T-cell (primary cell): ENCODE measurements at regions not wholly inside any gene's neighbourhood (a gene's known extent, or its start where the extent isn't known, plus 50 kb on each side); places are given as distances from the start of the nearest gene placed in this dataset.

Experiments used
- ATAC-seq, 4 experiments: fragments of 200-7000 bp in 3 of 4; fragments of 150-1000 bp in 1 of 4; cut with Tn5 transposase; replicated peaks in 1 of 4; 1 replicate in 3 of 4; 2 replicates in 1 of 4; pipeline ENCODE4 v1.10.0; 2021; ENCODE audit warnings: moderate library complexity in 3 of 4, mild to moderate bottlenecking in 2 of 4, moderate number of reproducible peaks in 1 of 4
- CTCF ChIA-PET, 2 donors: fragments of 300-600 bp; sonication (Branson Sonifier 250); formaldehyde crosslinking; loops; one replicate each; lab custom pipeline; 2022; ENCODE audit warnings: antibody characterized with exemption in 2 of 2; lab: Charles Lee
- POLR2A ChIA-PET, 2 donors: fragments of 300-600 bp; sonication (Branson Sonifier 250); formaldehyde crosslinking; loops; one replicate each; lab custom pipeline; 2022; ENCODE audit warnings: antibody characterized with exemption in 2 of 2; lab: Charles Lee
- DNase-seq, 35 experiments: peaks; one replicate each; pipeline versions ENCODE4 v3.0.0 to v3.0.0-alpha.2; 2013 to 2023
- H3K27ac ChIP-seq: one replicate; pipeline ENCODE4 v1.5.1; 2013; ENCODE audit warnings: low read length
- H3K27me3 ChIP-seq, 2 experiments: replicated peaks in 1 of 2; 1 replicate in 1 of 2; 2 replicates in 1 of 2; pipeline versions ENCODE4 v1.6.1 to v1.7.0; 2013; ENCODE audit warnings: low read length in 1 of 2, mixed read lengths in 1 of 2; ENCODE audit not compliant: control insufficient read depth in 2 of 2, insufficient read depth in 2 of 2; ENCODE audit errors: extremely low read depth in 1 of 2
- H3K36me3 ChIP-seq, 2 donors: 1 replicate in 1 of 2; 2 replicates in 1 of 2; pipeline versions ENCODE4 v1.6.1 to v1.7.0; 2013; ENCODE audit warnings: low read length in 1 of 2; ENCODE audit not compliant: control insufficient read depth in 2 of 2, insufficient read depth in 1 of 2; ENCODE audit errors: extremely low read depth in 1 of 2
- H3K4me1 ChIP-seq, 2 experiments: 1 replicate in 1 of 2; 2 replicates in 1 of 2; pipeline versions ENCODE4 v1.6.1 to v1.7.0; 2013; ENCODE audit warnings: low read length in 2 of 2, mixed read lengths in 1 of 2; ENCODE audit not compliant: insufficient read depth in 2 of 2, control insufficient read depth in 1 of 2; ENCODE audit errors: extremely low read depth in 1 of 2
- H3K4me3 ChIP-seq, 2 donors: 1 replicate in 1 of 2; 2 replicates in 1 of 2; pipeline versions ENCODE4 v1.5.1 to v1.7.0; 2013; ENCODE audit warnings: mild to moderate bottlenecking in 2 of 2, low read length in 1 of 2, moderate library complexity in 1 of 2; ENCODE audit not compliant: control insufficient read depth in 1 of 2; ENCODE audit errors: extremely low read depth in 1 of 2
- H3K9me3 ChIP-seq: 2 replicates; pipeline ENCODE4 v1.7.0; 2013
- H3K27ac Mint-ChIP-seq, 2 donors: one replicate each; pipeline ENCODE4 v1.8.0; 2020 to 2021; ENCODE audit warnings: mild to moderate bottlenecking in 2 of 2, mixed read lengths in 2 of 2
- H3K27me3 Mint-ChIP-seq, 2 donors: one replicate each; pipeline ENCODE4 v1.8.0; 2021 to 2022; ENCODE audit warnings: mixed read lengths in 2 of 2
- H3K36me3 Mint-ChIP-seq: one replicate; pipeline ENCODE4 v1.8.0; 2021; ENCODE audit warnings: mixed read lengths
- H3K4me1 Mint-ChIP-seq, 3 donors: one replicate each; pipeline ENCODE4 v1.8.0; 2020 to 2022; ENCODE audit warnings: mixed read lengths in 3 of 3, mild to moderate bottlenecking in 1 of 3
- H3K4me3 Mint-ChIP-seq, 3 donors: one replicate each; pipeline ENCODE4 v1.8.0; 2020 to 2022; ENCODE audit warnings: mild to moderate bottlenecking in 3 of 3, mixed read lengths in 3 of 3, moderate library complexity in 3 of 3
- H3K9me3 Mint-ChIP-seq, 3 donors: one replicate each; pipeline ENCODE4 v1.8.0; 2020 to 2022; ENCODE audit warnings: mixed read lengths in 3 of 3
- WGBS: methylation state at CpG from one replicate; pipeline ENCODE4 v1.1.5; 2013; ENCODE audit warnings: missing lambda C conversion rate; ENCODE audit not compliant: insufficient coverage; 5-methylcytosine and 5-hydroxymethylcytosine counted together

DNA sequence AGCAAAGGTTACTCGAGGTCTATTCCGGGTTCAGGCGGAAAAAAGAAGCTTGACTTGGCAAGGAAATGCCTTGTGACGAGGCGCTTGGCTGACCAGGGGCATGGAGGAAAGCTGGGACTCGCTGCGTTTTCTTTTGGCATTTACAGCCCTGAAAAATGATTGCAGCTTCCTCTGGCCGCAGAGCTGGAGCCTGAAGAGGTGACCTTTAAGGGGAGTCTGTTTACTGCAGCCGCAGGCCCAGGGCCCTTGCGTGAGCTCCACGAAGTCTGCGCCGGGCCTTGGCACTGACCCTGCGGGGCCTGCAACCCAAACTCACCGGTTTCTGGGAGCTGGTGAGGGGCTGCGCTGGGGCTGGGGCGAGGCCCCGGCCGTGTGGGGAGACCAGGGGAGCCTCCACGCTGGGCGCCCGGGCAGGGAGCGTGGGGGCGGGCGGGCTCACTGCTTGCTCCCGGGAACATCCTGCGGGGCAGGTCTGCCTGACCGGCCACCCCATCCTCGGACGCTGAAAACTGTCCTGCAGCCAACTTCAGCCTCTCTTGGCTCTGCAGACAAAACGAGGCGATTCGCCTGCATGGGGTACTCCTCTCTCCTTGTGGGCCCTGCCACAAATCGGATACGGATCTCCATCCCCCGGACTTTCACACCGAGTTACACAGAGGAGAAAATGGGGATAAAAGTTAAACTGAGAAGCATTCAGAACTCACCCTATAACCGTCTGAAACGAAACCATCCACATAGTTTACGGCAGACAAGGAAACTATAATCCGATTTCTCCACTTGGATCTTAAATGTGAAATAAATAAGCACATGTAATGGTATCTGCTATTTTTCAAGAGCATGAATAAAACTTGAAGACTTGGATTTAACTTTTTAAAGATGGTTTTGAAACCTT lies 206.3 kb upstream of the FOXF1 start:
- ATAC-seq, result no peak
- Histone ChIP-seq H3K4me3 (no peak overlapping the region), H3K36me3 (no peaks in the 10 kb centered on the region), H3K27ac (no peak overlapping the region), H3K9me3 (no peaks in the 10 kb centered on the region), H3K27me3 (peaks cover 7 to 24% of the 10 kb centered on the region in 2 experiments), H3K4me1 (no peaks in the 10 kb centered on the region)
- Mint-ChIP-seq H3K27me3 (peaks cover 45% of the 10 kb centered on the region in 2 donors), H3K4me1 (peaks cover 0 to 5% (median 0%) of the 10 kb centered on the region in 3 donors), H3K27ac (no peak overlapping the region), H3K9me3 (no peaks in the 10 kb centered on the region), H3K4me3 (no peak overlapping the region), H3K36me3 (no peaks in the 10 kb centered on the region)
- 85% methylated on average over 30 of the region's 41 CpGs for WGBS
- ChIA-PET POLR2A (no interaction called here), CTCF (no interaction called here)
- DNase-seq, result no peak

DNA sequence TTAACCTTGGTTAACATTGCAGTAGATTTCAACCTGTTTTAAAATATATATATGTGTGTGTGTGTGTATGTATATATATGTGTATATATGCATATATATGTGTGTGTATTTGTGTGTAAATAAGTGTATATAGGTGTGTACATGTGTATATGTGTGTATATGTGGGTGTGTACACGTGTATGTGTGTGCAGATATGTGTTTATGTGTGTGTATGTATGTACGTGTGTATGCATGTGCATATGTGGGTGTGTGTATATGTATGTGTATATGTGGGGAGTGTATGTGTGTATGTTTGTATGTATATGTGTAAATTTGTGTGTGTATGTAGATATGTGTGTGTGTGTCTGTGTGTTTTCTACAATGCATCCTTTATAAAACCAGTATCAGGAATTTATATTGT lies 205.5 kb upstream of the FOXF1 start:
- POLR2A ChIA-PET, result no interaction called here
- H3K27me3 ChIP-seq, result peaks cover 6 to 24% of the 10 kb centered on the region in 2 experiments
- Mint-ChIP-seq H3K27ac (no peak overlapping the region), H3K27me3 (peaks cover 40 to 41% of the 10 kb centered on the region in 2 donors), H3K4me1 (peaks cover 0 to 5% (median 0%) of the 10 kb centered on the region in 3 donors), H3K4me3 (no peak overlapping the region), H3K36me3 (no peaks in the 10 kb centered on the region), H3K9me3 (no peaks in the 10 kb centered on the region)
- no peaks in the 10 kb centered on the region for H3K4me1 ChIP-seq
- no peaks in the 10 kb centered on the region for H3K36me3 ChIP-seq
- no peak for DNase-seq
- CTCF ChIA-PET, result no interaction called here
- ATAC-seq, result no peak
- no peak overlapping the region for H3K27ac ChIP-seq
- WGBS, result 50% methylated on average over 2 of the region's 2 CpGs
- no peaks in the 10 kb centered on the region for H3K9me3 ChIP-seq
- no peak overlapping the region for H3K4me3 ChIP-seq

DNA sequence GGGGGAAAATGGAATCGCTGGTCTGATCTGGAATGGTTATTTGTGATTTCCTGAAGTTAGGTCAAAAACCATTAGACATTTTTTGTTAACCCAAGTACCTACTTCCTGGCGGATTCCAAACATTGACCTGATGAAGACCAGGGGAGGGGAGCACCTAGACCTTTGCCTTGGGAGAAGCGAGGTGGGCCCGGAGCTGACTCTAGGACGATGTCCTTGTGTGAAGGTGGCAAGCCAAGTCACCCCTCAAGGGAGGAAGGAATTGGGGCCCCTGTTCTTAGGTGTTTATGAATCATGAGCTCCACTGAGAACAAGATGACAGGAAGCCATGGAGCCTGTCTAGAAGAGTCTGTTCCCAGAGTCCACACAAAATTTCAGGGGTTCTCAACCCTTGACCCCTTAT lies 204.9 kb upstream of the FOXF1 start:
- DNase-seq (no peak), ATAC-seq (no peak)
- Histone ChIP-seq H3K4me1 (no peaks in the 10 kb centered on the region), H3K9me3 (no peaks in the 10 kb centered on the region), H3K36me3 (no peaks in the 10 kb centered on the region), H3K27me3 (peaks cover 6 to 19% of the 10 kb centered on the region in 2 experiments), H3K4me3 (no peak overlapping the region), H3K27ac (no peak overlapping the region)
- Mint-ChIP-seq H3K4me3 (no peak overlapping the region), H3K36me3 (no peaks in the 10 kb centered on the region), H3K9me3 (no peaks in the 10 kb centered on the region), H3K27me3 (peaks cover 35 to 36% of the 10 kb centered on the region in 2 donors), H3K27ac (no peak overlapping the region), H3K4me1 (peaks cover 0 to 5% (median 0%) of the 10 kb centered on the region in 3 donors)
- 65% methylated on average over 2 of the region's 5 CpGs for WGBS
- ChIA-PET CTCF (no interaction called here), POLR2A (no interaction called here)

DNA sequence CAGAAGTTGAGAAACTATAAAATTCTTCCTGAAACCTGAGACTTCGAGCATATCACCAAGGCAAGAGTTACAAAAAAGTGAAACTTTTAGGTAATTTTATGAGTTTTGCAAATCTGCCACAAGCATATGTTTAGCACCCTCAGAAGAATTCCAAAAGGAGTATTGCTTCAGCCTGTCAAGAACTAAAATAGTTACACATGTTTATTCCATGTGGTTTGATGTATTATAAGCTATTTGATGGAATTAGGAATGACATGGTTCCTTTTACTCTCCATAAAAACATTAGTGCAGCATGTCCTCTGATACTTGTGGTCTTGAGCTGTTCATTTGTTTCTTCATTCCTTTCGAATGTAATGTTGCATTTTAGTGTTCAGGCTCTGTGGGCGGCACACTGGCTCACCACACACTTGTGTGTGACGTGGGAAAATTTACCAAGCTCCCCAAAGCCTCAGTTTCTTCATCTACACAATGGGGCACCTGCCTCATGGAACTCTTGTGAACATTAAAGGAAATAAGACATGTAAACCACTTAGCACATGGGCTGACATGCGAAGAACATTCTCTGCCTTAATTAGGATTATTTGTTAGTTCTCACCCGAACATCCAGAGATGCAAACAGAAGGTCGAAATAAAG lies 204.2 kb upstream of the FOXF1 start:
- no peak overlapping the region for H3K27ac Mint-ChIP-seq
- H3K4me1 Mint-ChIP-seq, result peaks cover 0 to 2% (median 0%) of the 10 kb centered on the region in 3 donors
- peaks cover 31 to 36% of the 10 kb centered on the region in 2 donors for H3K27me3 Mint-ChIP-seq
- H3K4me3 Mint-ChIP-seq, result no peak overlapping the region
- Histone ChIP-seq H3K4me1 (no peaks in the 10 kb centered on the region), H3K36me3 (no peaks in the 10 kb centered on the region), H3K27me3 (peaks cover 4 to 14% of the 10 kb centered on the region in 2 experiments), H3K4me3 (no peak overlapping the region), H3K9me3 (no peaks in the 10 kb centered on the region), H3K27ac (no peak overlapping the region)
- ATAC-seq (no peak), DNase-seq (no peak)
- no CpG with 5 or more reads among the region's 7 CpGs for WGBS
- no peaks in the 10 kb centered on the region for H3K36me3 Mint-ChIP-seq
- ChIA-PET CTCF (no interaction called here), POLR2A (interaction anchor here in 1 of 2 donors (0.6 kb wide), 1 partner anchor 8 kb away, joined by 3 read pairs; no protein-coding TSS in a partner anchor)
- no peaks in the 10 kb centered on the region for H3K9me3 Mint-ChIP-seq

DNA sequence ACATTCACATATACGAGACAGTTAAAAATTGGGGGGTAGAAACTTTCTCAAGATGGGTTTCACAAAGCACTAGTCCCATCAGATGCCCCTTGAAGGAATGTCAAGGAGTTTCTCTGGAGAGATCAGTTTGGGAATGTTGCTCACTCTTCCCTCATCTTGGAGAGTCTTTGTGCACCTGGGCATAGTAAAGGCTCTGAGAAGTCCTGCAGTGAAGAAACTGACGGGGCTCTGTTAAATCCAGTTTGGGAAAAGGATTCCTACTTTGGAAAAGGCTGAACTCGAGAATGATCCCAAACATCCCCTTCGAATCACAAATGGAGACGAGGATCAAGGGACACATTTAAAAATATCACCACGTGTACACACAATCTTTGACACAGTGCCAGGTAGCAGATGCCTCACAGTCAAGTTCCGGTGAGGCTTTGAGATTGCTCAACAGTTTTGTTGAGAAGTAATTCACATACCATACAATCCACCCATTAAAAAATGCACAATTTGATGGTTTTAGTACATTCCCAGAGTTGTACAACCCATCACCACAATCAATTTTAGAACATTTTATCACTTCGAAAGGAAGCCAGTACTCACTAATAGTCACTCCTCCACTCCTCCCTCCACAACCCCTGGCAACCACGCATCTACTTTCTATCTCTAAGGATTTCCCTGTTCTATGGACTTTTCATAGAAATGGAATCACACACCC lies 203.4 kb upstream of the FOXF1 start:
- Mint-ChIP-seq H3K27ac (no peak overlapping the region), H3K4me1 (no peaks in the 10 kb centered on the region), H3K4me3 (no peak overlapping the region), H3K36me3 (no peaks in the 10 kb centered on the region), H3K27me3 (peaks cover 23 to 30% of the 10 kb centered on the region in 2 donors), H3K9me3 (no peaks in the 10 kb centered on the region)
- Histone ChIP-seq H3K27me3 (peaks cover 2 to 12% of the 10 kb centered on the region in 2 experiments), H3K9me3 (no peaks in the 10 kb centered on the region), H3K4me1 (no peaks in the 10 kb centered on the region), H3K27ac (no peak overlapping the region), H3K4me3 (no peak overlapping the region), H3K36me3 (no peaks in the 10 kb centered on the region)
- no peak for ATAC-seq
- ChIA-PET CTCF (no interaction called here), POLR2A (no interaction called here)
- DNase-seq, result no peak
- WGBS, result 58% methylated on average over 5 of the region's 9 CpGs

DNA sequence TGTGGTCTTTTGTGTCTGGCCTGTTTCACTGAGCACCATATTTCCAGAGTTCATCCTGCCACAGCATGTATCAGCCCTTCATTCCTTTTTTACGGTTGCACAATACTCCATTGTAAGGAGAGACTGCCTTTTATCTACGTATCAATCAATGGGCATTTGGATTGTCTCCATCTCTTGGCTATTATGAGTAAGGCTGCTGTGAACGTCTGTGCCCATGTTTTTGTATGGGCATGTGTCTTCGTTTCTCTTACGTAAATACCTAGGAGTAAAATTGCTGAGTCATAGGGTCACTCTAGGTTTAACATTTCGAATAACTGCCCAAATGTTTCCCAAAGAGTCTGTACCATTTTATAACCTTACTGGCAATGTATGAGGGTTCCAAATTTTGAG lies 202.8 kb upstream of the FOXF1 start:
- Mint-ChIP-seq H3K27me3 (peaks cover 18 to 30% of the 10 kb centered on the region in 2 donors), H3K9me3 (no peaks in the 10 kb centered on the region), H3K4me1 (no peaks in the 10 kb centered on the region), H3K36me3 (no peaks in the 10 kb centered on the region), H3K4me3 (no peak overlapping the region), H3K27ac (no peak overlapping the region)
- ChIA-PET CTCF (no interaction called here), POLR2A (no interaction called here)
- 73% methylated on average over 4 of the region's 6 CpGs for WGBS
- Histone ChIP-seq H3K4me3 (no peak overlapping the region), H3K27ac (no peak overlapping the region), H3K36me3 (no peaks in the 10 kb centered on the region), H3K4me1 (no peaks in the 10 kb centered on the region), H3K9me3 (no peaks in the 10 kb centered on the region), H3K27me3 (peaks cover 0 to 14% of the 10 kb centered on the region in 2 experiments)
- ATAC-seq (no peak), DNase-seq (no peak)
